T-cell (primary cell): ENCODE measurements at regions not wholly inside any gene's neighbourhood (a gene's known extent, or its start where the extent isn't known, plus 50 kb on each side); places are given as distances from the start of the nearest gene placed in this dataset.

ENCODE experiments used
- ATAC-seq, 4 experiments: fragments of 200-7000 bp in 3 of 4; fragments of 150-1000 bp in 1 of 4; cut with Tn5 transposase; replicated peaks in 1 of 4; 1 replicate in 3 of 4; 2 replicates in 1 of 4; pipeline ENCODE4 v1.10.0; 2021; ENCODE audit warnings: moderate library complexity in 3 of 4, mild to moderate bottlenecking in 2 of 4, moderate number of reproducible peaks in 1 of 4
- CTCF ChIA-PET, 2 donors: fragments of 300-600 bp; sonication (Branson Sonifier 250); formaldehyde crosslinking; loops; one replicate each; lab custom pipeline; 2022; ENCODE audit warnings: antibody characterized with exemption in 2 of 2; lab: Charles Lee
- POLR2A ChIA-PET, 2 donors: fragments of 300-600 bp; sonication (Branson Sonifier 250); formaldehyde crosslinking; loops; one replicate each; lab custom pipeline; 2022; ENCODE audit warnings: antibody characterized with exemption in 2 of 2; lab: Charles Lee
- DNase-seq, 35 experiments: peaks; one replicate each; pipeline versions ENCODE4 v3.0.0 to v3.0.0-alpha.2; 2013 to 2023
- H3K27ac ChIP-seq: one replicate; pipeline ENCODE4 v1.5.1; 2013; ENCODE audit warnings: low read length
- H3K27me3 ChIP-seq, 2 experiments: replicated peaks in 1 of 2; 1 replicate in 1 of 2; 2 replicates in 1 of 2; pipeline versions ENCODE4 v1.6.1 to v1.7.0; 2013; ENCODE audit warnings: low read length in 1 of 2, mixed read lengths in 1 of 2; ENCODE audit not compliant: control insufficient read depth in 2 of 2, insufficient read depth in 2 of 2; ENCODE audit errors: extremely low read depth in 1 of 2
- H3K36me3 ChIP-seq, 2 donors: 1 replicate in 1 of 2; 2 replicates in 1 of 2; pipeline versions ENCODE4 v1.6.1 to v1.7.0; 2013; ENCODE audit warnings: low read length in 1 of 2; ENCODE audit not compliant: control insufficient read depth in 2 of 2, insufficient read depth in 1 of 2; ENCODE audit errors: extremely low read depth in 1 of 2
- H3K4me1 ChIP-seq, 2 experiments: 1 replicate in 1 of 2; 2 replicates in 1 of 2; pipeline versions ENCODE4 v1.6.1 to v1.7.0; 2013; ENCODE audit warnings: low read length in 2 of 2, mixed read lengths in 1 of 2; ENCODE audit not compliant: insufficient read depth in 2 of 2, control insufficient read depth in 1 of 2; ENCODE audit errors: extremely low read depth in 1 of 2
- H3K4me3 ChIP-seq, 2 donors: 1 replicate in 1 of 2; 2 replicates in 1 of 2; pipeline versions ENCODE4 v1.5.1 to v1.7.0; 2013; ENCODE audit warnings: mild to moderate bottlenecking in 2 of 2, low read length in 1 of 2, moderate library complexity in 1 of 2; ENCODE audit not compliant: control insufficient read depth in 1 of 2; ENCODE audit errors: extremely low read depth in 1 of 2
- H3K9me3 ChIP-seq: 2 replicates; pipeline ENCODE4 v1.7.0; 2013
- H3K27ac Mint-ChIP-seq, 2 donors: one replicate each; pipeline ENCODE4 v1.8.0; 2020 to 2021; ENCODE audit warnings: mild to moderate bottlenecking in 2 of 2, mixed read lengths in 2 of 2
- H3K27me3 Mint-ChIP-seq, 2 donors: one replicate each; pipeline ENCODE4 v1.8.0; 2021 to 2022; ENCODE audit warnings: mixed read lengths in 2 of 2
- H3K36me3 Mint-ChIP-seq: one replicate; pipeline ENCODE4 v1.8.0; 2021; ENCODE audit warnings: mixed read lengths
- H3K4me1 Mint-ChIP-seq, 3 donors: one replicate each; pipeline ENCODE4 v1.8.0; 2020 to 2022; ENCODE audit warnings: mixed read lengths in 3 of 3, mild to moderate bottlenecking in 1 of 3
- H3K4me3 Mint-ChIP-seq, 3 donors: one replicate each; pipeline ENCODE4 v1.8.0; 2020 to 2022; ENCODE audit warnings: mild to moderate bottlenecking in 3 of 3, mixed read lengths in 3 of 3, moderate library complexity in 3 of 3
- H3K9me3 Mint-ChIP-seq, 3 donors: one replicate each; pipeline ENCODE4 v1.8.0; 2020 to 2022; ENCODE audit warnings: mixed read lengths in 3 of 3
- WGBS: methylation state at CpG from one replicate; pipeline ENCODE4 v1.1.5; 2013; ENCODE audit warnings: missing lambda C conversion rate; ENCODE audit not compliant: insufficient coverage; 5-methylcytosine and 5-hydroxymethylcytosine counted together

GRCh38 chr5:113909782-113910181, 396.3 kb downstream of the YTHDC2 start:
- no peaks in the 10 kb centered on the region for H3K4me1 ChIP-seq
- no peak overlapping the region for H3K4me3 Mint-ChIP-seq
- no peaks in the 10 kb centered on the region for H3K36me3 ChIP-seq
- no peak for DNase-seq
- WGBS = 80% methylated on average over 5 of the region's 6 CpGs
- POLR2A ChIA-PET = no interaction called here
- CTCF ChIA-PET = no interaction called here
- H3K4me3 ChIP-seq = no peak overlapping the region
- H3K27ac Mint-ChIP-seq = no peak overlapping the region
- ATAC-seq = no peak
- no peaks in the 10 kb centered on the region for H3K36me3 Mint-ChIP-seq
- no peaks in the 10 kb centered on the region for H3K27me3 Mint-ChIP-seq
- peaks cover 0 to 8% (median 5%) of the 10 kb centered on the region in 3 donors for H3K9me3 Mint-ChIP-seq
- no peak overlapping the region for H3K27ac ChIP-seq
- H3K4me1 Mint-ChIP-seq = no peaks in the 10 kb centered on the region
- H3K27me3 ChIP-seq = no peaks in the 10 kb centered on the region
- no peaks in the 10 kb centered on the region for H3K9me3 ChIP-seq

- no peak overlapping the region for H3K4me3 Mint-ChIP-seq
- H3K27me3 Mint-ChIP-seq = no peaks in the 10 kb centered on the region
- CTCF ChIA-PET = no interaction called here
- Histone ChIP-seq H3K4me1 (no peaks in the 10 kb centered on the region), H3K27me3 (no peaks in the 10 kb centered on the region), H3K9me3 (no peaks in the 10 kb centered on the region), H3K36me3 (no peaks in the 10 kb centered on the region), H3K27ac (no peak overlapping the region), H3K4me3 (no peak overlapping the region)
- WGBS = 67% methylated on average over 1 of the region's 2 CpGs
- ATAC-seq = no peak
- POLR2A ChIA-PET = no interaction called here
- no peaks in the 10 kb centered on the region for H3K4me1 Mint-ChIP-seq
- no peak for DNase-seq
- peaks cover 0 to 6% (median 3%) of the 10 kb centered on the region in 3 donors for H3K9me3 Mint-ChIP-seq
- no peaks in the 10 kb centered on the region for H3K36me3 Mint-ChIP-seq
- no peak overlapping the region for H3K27ac Mint-ChIP-seq
Measured at GRCh38 chr5:113917997-113918396, 404.5 kb downstream of the YTHDC2 start.

- Histone ChIP-seq H3K27ac (no peak overlapping the region), H3K27me3 (no peaks in the 10 kb centered on the region), H3K36me3 (no peaks in the 10 kb centered on the region), H3K4me3 (no peak overlapping the region), H3K9me3 (no peaks in the 10 kb centered on the region), H3K4me1 (no peaks in the 10 kb centered on the region)
- Mint-ChIP-seq H3K4me1 (no peaks in the 10 kb centered on the region), H3K27me3 (no peaks in the 10 kb centered on the region), H3K27ac (no peak overlapping the region), H3K4me3 (no peak overlapping the region), H3K9me3 (peaks cover 0 to 15% (median 3%) of the 10 kb centered on the region in 3 donors), H3K36me3 (no peaks in the 10 kb centered on the region)
- POLR2A ChIA-PET = no interaction called here
- CTCF ChIA-PET = no interaction called here
- ATAC-seq = no peak
- 67% methylated on average over 1 of the region's 3 CpGs for WGBS
- no peak for DNase-seq
Measured at GRCh38 chr5:113922343-113922742, 408.8 kb downstream of the YTHDC2 start.

- H3K36me3 ChIP-seq = no peaks in the 10 kb centered on the region
- Mint-ChIP-seq H3K9me3 (peaks cover 0 to 3% (median 0%) of the 10 kb centered on the region in 3 donors), H3K4me1 (no peaks in the 10 kb centered on the region), H3K27ac (no peak overlapping the region), H3K4me3 (no peak overlapping the region), H3K36me3 (no peaks in the 10 kb centered on the region), H3K27me3 (no peaks in the 10 kb centered on the region)
- no peak for ATAC-seq
- no peak overlapping the region for H3K4me3 ChIP-seq
- CTCF ChIA-PET = no interaction called here
- H3K9me3 ChIP-seq = no peaks in the 10 kb centered on the region
- POLR2A ChIA-PET = no interaction called here
- 100% methylated on average over 1 of the region's 7 CpGs for WGBS
- no peak overlapping the region for H3K27ac ChIP-seq
- H3K4me1 ChIP-seq = no peaks in the 10 kb centered on the region
- DNase-seq = no peak
- H3K27me3 ChIP-seq = no peaks in the 10 kb centered on the region
Measured at GRCh38 chr5:113935453-113935852, 422.0 kb downstream of the YTHDC2 start.

- Mint-ChIP-seq H3K27ac (no peak overlapping the region), H3K4me3 (no peak overlapping the region), H3K27me3 (no peaks in the 10 kb centered on the region), H3K36me3 (no peaks in the 10 kb centered on the region), H3K4me1 (no peaks in the 10 kb centered on the region), H3K9me3 (peaks cover 0 to 3% (median 0%) of the 10 kb centered on the region in 3 donors)
- DNase-seq (no peak), ATAC-seq (no peak)
- H3K27me3 ChIP-seq = no peaks in the 10 kb centered on the region
- H3K4me3 ChIP-seq = no peak overlapping the region
- ChIA-PET CTCF (no interaction called here), POLR2A (no interaction called here)
- H3K4me1 ChIP-seq = no peaks in the 10 kb centered on the region
- H3K9me3 ChIP-seq = no peaks in the 10 kb centered on the region
- H3K27ac ChIP-seq = no peak overlapping the region
- H3K36me3 ChIP-seq = no peaks in the 10 kb centered on the region
- WGBS = 60% methylated on average over 1 of the region's 2 CpGs
Measured at GRCh38 chr5:113937301-113937700, 423.8 kb downstream of the YTHDC2 start.

- H3K27me3 ChIP-seq = no peaks in the 10 kb centered on the region
- H3K27ac ChIP-seq = no peak overlapping the region
- CTCF ChIA-PET = no interaction called here
- DNase-seq (no peak), ATAC-seq (no peak)
- Mint-ChIP-seq H3K4me3 (no peak overlapping the region), H3K4me1 (no peaks in the 10 kb centered on the region), H3K36me3 (no peaks in the 10 kb centered on the region), H3K9me3 (peaks cover 0 to 8% (median 3%) of the 10 kb centered on the region in 3 donors), H3K27me3 (no peaks in the 10 kb centered on the region), H3K27ac (no peak overlapping the region)
- H3K9me3 ChIP-seq = no peaks in the 10 kb centered on the region
- WGBS = 62% methylated on average over 3 of the region's 3 CpGs
- POLR2A ChIA-PET = no interaction called here
- H3K4me3 ChIP-seq = no peak overlapping the region
- no peaks in the 10 kb centered on the region for H3K4me1 ChIP-seq
- no peaks in the 10 kb centered on the region for H3K36me3 ChIP-seq
Measured at GRCh38 chr5:113939988-113940387, 421.9 kb upstream of the KCNN2 start.

GRCh38 chr5:113950186-113950585, 411.7 kb upstream of the KCNN2 start:
- no peaks in the 10 kb centered on the region for H3K27me3 Mint-ChIP-seq
- no peak overlapping the region for H3K27ac ChIP-seq
- no peaks in the 10 kb centered on the region for H3K36me3 Mint-ChIP-seq
- peaks cover 7 to 9% (median 7%) of the 10 kb centered on the region in 3 donors for H3K9me3 Mint-ChIP-seq
- no peak overlapping the region for H3K4me3 ChIP-seq
- no peaks in the 10 kb centered on the region for H3K4me1 Mint-ChIP-seq
- no peaks in the 10 kb centered on the region for H3K9me3 ChIP-seq
- CTCF ChIA-PET = no interaction called here
- H3K27me3 ChIP-seq = no peaks in the 10 kb centered on the region
- POLR2A ChIA-PET = no interaction called here
- ATAC-seq (no peak), DNase-seq (no peak)
- H3K4me3 Mint-ChIP-seq = no peak overlapping the region
- H3K27ac Mint-ChIP-seq = no peak overlapping the region
- H3K36me3 ChIP-seq = no peaks in the 10 kb centered on the region
- 29% methylated on average over 1 of the region's 2 CpGs for WGBS
- no peaks in the 10 kb centered on the region for H3K4me1 ChIP-seq
